Testis (tissue), 2 donors: ENCODE measurements at regions not wholly inside any gene's neighbourhood (a gene's known extent, or its start where the extent isn't known, plus 50 kb on each side); places are given as distances from the start of the nearest gene placed in this dataset.

ENCODE experiments used
- CTCF ChIP-seq, 3 experiments: fragments of 450-650 bp in 2 of 3; fragments of 200-600 bp in 1 of 3; sonication (generic) in 1 of 3; IDR thresholded peaks; one replicate each; pipeline ENCODE4 v1.5.1; 2016 to 2019; ENCODE audit warnings: antibody characterized with exemption in 3 of 3, mild to moderate bottlenecking in 2 of 3, moderate library complexity in 1 of 3
- POLR2A ChIP-seq: fragments of 450-650 bp; IDR thresholded peaks from one replicate; pipeline ENCODE4 v1.6.1; 2017; ENCODE audit warnings: antibody characterized with exemption, mild to moderate bottlenecking, moderate library complexity

- TF ChIP-seq CTCF (IDR thresholded peaks at IDR 0.05) (no peak), POLR2A (no peak)
Observed at GRCh38 chr3:124201786-124202185, 209.9 kb upstream of the ROPN1 start.
